ENCODE measurements at regions not wholly inside any gene's neighbourhood (a gene's known extent, or its start where the extent isn't known, plus 50 kb on each side); places are given as distances from the start of the nearest gene placed in this dataset.

DNA sequence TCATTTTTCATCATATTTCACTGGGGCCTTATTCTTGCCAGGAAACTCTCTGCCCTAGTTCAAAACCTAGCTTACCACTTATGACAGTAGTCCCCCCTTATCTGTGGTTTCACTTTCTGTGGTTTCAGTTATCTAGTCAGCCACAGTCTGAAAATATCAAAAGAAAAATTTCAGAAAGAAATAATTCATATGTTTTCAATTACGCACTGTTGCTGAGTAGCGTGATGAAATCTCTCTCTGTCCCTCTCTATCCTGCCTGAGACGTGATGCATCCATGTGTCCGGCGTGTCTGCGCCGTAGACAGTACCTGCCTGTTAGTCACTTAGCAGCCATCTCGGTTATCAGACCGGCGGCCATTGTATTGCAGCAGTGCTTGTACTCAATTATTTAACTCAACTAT, 369.9 kb upstream of the MCTP2 start:
- no peak for TF ChIP-seq POLR2A (IDR thresholded peaks at IDR 0.05; ENCODE audit: low read depth, low read length)
- no peak for TF ChIP-seq SMC3 (IDR thresholded peaks at IDR 0.05; ENCODE audit: low read depth, low read length)
- no peak for TF ChIP-seq MAZ (IDR thresholded peaks at IDR 0.05; ENCODE audit: borderline replicate concordance, low read depth, low read length)
- TF ChIP-seq, protein P1, sequence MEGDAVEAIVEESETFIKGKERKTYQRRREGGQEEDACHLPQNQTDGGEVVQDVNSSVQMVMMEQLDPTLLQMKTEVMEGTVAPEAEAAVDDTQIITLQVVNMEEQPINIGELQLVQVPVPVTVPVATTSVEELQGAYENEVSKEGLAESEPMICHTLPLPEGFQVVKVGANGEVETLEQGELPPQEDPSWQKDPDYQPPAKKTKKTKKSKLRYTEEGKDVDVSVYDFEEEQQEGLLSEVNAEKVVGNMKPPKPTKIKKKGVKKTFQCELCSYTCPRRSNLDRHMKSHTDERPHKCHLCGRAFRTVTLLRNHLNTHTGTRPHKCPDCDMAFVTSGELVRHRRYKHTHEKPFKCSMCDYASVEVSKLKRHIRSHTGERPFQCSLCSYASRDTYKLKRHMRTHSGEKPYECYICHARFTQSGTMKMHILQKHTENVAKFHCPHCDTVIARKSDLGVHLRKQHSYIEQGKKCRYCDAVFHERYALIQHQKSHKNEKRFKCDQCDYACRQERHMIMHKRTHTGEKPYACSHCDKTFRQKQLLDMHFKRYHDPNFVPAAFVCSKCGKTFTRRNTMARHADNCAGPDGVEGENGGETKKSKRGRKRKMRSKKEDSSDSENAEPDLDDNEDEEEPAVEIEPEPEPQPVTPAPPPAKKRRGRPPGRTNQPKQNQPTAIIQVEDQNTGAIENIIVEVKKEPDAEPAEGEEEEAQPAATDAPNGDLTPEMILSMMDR (conservative IDR thresholded peaks at IDR 0.05; ENCODE audit: low read depth, low read length) = no peak
- TF ChIP-seq RCOR1 (IDR thresholded peaks at IDR 0.05; ENCODE audit: insufficient replicate concordance, low read length) = no peak
- no peak for TF ChIP-seq MAFK (IDR thresholded peaks at IDR 0.05; ENCODE audit: low read depth, low read length)
- no peak for TF ChIP-seq RAD21 (IDR thresholded peaks at IDR 0.05; ENCODE audit: low read length)
- TF ChIP-seq RFX5 (IDR thresholded peaks at IDR 0.05; ENCODE audit: low read depth, low read length) = no peak
- TF ChIP-seq FOS (IDR thresholded peaks at IDR 0.05; ENCODE audit: low read depth, low read length) = no peak
- TF ChIP-seq, protein P2, sequence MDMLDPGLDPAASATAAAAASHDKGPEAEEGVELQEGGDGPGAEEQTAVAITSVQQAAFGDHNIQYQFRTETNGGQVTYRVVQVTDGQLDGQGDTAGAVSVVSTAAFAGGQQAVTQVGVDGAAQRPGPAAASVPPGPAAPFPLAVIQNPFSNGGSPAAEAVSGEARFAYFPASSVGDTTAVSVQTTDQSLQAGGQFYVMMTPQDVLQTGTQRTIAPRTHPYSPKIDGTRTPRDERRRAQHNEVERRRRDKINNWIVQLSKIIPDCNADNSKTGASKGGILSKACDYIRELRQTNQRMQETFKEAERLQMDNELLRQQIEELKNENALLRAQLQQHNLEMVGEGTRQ (IDR thresholded peaks at IDR 0.05; ENCODE audit: low read depth, low read length) = no peak
- no peak for TF ChIP-seq CEBPB (IDR thresholded peaks at IDR 0.05; ENCODE audit: low read depth, low read length)
- TF ChIP-seq MXI1 (IDR thresholded peaks at IDR 0.05; ENCODE audit: borderline replicate concordance, low read depth, low read length) = no peak
- no peak for TF ChIP-seq CHD1 (IDR thresholded peaks at IDR 0.05; ENCODE audit: low read depth, low read length)
- TF ChIP-seq, protein P3, sequence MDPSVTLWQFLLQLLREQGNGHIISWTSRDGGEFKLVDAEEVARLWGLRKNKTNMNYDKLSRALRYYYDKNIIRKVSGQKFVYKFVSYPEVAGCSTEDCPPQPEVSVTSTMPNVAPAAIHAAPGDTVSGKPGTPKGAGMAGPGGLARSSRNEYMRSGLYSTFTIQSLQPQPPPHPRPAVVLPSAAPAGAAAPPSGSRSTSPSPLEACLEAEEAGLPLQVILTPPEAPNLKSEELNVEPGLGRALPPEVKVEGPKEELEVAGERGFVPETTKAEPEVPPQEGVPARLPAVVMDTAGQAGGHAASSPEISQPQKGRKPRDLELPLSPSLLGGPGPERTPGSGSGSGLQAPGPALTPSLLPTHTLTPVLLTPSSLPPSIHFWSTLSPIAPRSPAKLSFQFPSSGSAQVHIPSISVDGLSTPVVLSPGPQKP (IDR thresholded peaks at IDR 0.05; ENCODE audit: borderline replicate concordance, low read depth, low read length) = no peak
